CD4-positive, alpha-beta T cell (primary cell): ENCODE measurements at regions not wholly inside any gene's neighbourhood (a gene's known extent, or its start where the extent isn't known, plus 50 kb on each side); places are given as distances from the start of the nearest gene placed in this dataset.

Experiments used
- ATAC-seq: fragments of 200-7000 bp; cut with Tn5 transposase; one replicate; pipeline ENCODE4 v1.10.0; 2022; ENCODE audit warnings: mild to moderate bottlenecking; ENCODE audit not compliant: poor library complexity
- CTCF ChIA-PET: fragments of 350-600 bp; sonication (Branson Sonifier 250); formaldehyde crosslinking; loops from one replicate; lab custom pipeline; 2021; ENCODE audit warnings: antibody characterized with exemption, inconsistent platforms; lab: Charles Lee
- POLR2A ChIA-PET: fragments of 350-600 bp; sonication (Branson Sonifier 250); formaldehyde crosslinking; loops from one replicate; lab custom pipeline; 2021; ENCODE audit warnings: antibody characterized with exemption, inconsistent platforms; lab: Charles Lee
- DNase-seq, 14 experiments: peaks; one replicate each; pipeline ENCODE4 v3.0.0-alpha.2; 2013 to 2020; ENCODE audit warnings: mixed read lengths in 2 of 14
- H3K27ac ChIP-seq, 2 donors: one replicate each; pipeline versions ENCODE4 v1.5.1 to v1.7.0; 2013; ENCODE audit warnings: low read length in 2 of 2, low read depth in 1 of 2, mild to moderate bottlenecking in 1 of 2
- H3K27me3 ChIP-seq, 2 experiments: 1 replicate in 1 of 2; 2 replicates in 1 of 2; pipeline versions ENCODE4 v1.6.1 to v1.7.0; 2013; ENCODE audit warnings: low read length in 2 of 2, control low read depth in 1 of 2, mild to moderate bottlenecking in 1 of 2, moderate library complexity in 1 of 2; ENCODE audit not compliant: insufficient read depth in 2 of 2, control insufficient read depth in 1 of 2
- H3K36me3 ChIP-seq: one replicate; pipeline ENCODE4 v1.6.1; 2013; ENCODE audit warnings: low read length, control low read depth; ENCODE audit not compliant: insufficient read depth
- H3K4me1 ChIP-seq: one replicate; pipeline ENCODE4 v1.6.1; 2013; ENCODE audit warnings: low read length, control low read depth; ENCODE audit not compliant: insufficient read depth
- H3K4me3 ChIP-seq: one replicate; pipeline ENCODE4 v1.5.1; 2013; ENCODE audit warnings: mild to moderate bottlenecking, low read length, moderate library complexity
- H3K9me3 ChIP-seq, 2 experiments: 1 replicate in 1 of 2; 2 replicates in 1 of 2; pipeline versions ENCODE4 v1.6.1 to v1.7.0; 2013; ENCODE audit warnings: low read length in 2 of 2, mild to moderate bottlenecking in 2 of 2, control low read depth in 1 of 2, moderate library complexity in 1 of 2; ENCODE audit not compliant: control insufficient read depth in 1 of 2, insufficient read depth in 1 of 2
- H3K27ac Mint-ChIP-seq: one replicate; pipeline ENCODE4 v1.8.0; 2020; ENCODE audit warnings: mixed read lengths
- H3K27me3 Mint-ChIP-seq: one replicate; pipeline ENCODE4 v1.8.0; 2021; ENCODE audit warnings: mixed read lengths
- H3K36me3 Mint-ChIP-seq: one replicate; pipeline ENCODE4 v1.8.0; 2021; ENCODE audit warnings: low read depth, mixed read lengths
- H3K4me1 Mint-ChIP-seq: one replicate; pipeline ENCODE4 v1.8.0; 2021; ENCODE audit warnings: low read depth, mixed read lengths
- H3K4me3 Mint-ChIP-seq: one replicate; pipeline ENCODE4 v1.8.0; 2020; ENCODE audit warnings: mild to moderate bottlenecking, mixed read lengths
- H3K9me3 Mint-ChIP-seq: one replicate; pipeline ENCODE4 v1.8.0; 2020; ENCODE audit warnings: mixed read lengths
- intact Hi-C, 2 experiments: fragments of 100-400 bp; cut with DNase I in 1 of 2; cut with micrococcal nuclease in 1 of 2; formaldehyde crosslinking; loops; one replicate each; pipeline versions ENCODE4 v1.15.1 to v1.9.0; 2023 to 2025; cut with DNase I, micrococcal nuclease
- TF ChIP-seq, protein P1 (sequence below): fragments of 200-600 bp; IDR thresholded peaks from one replicate; pipeline ENCODE4 v1.8.0; 2022; ENCODE audit warnings: antibody characterized with exemption, mild to moderate bottlenecking

DNA sequence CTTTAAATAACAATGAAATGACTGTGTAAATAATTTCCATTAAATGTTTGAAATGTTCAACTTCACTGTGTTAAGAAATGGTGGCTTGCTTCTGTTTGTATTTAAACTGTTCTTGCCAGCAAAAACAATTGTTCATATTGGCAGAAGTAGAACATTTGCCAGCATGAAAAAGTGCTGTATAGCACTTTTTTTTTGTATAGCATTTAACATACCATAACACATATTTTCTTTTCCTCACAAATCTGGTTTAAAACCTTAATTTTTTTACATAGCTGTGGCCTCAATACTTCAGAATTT lies 94.1 kb downstream of the COX18 start:
- intact Hi-C loops = no loop called here
- Histone ChIP-seq H3K4me3 (no peak overlapping the region), H3K36me3 (no peaks in the 10 kb centered on the region), H3K9me3 (no peaks in the 10 kb centered on the region), H3K27ac (no peak overlapping the region), H3K27me3 (peaks cover 0 to 4% of the 10 kb centered on the region in 2 experiments), H3K4me1 (no peaks in the 10 kb centered on the region)
- H3K9me3 Mint-ChIP-seq = no peaks in the 10 kb centered on the region
- TF ChIP-seq, protein P1, sequence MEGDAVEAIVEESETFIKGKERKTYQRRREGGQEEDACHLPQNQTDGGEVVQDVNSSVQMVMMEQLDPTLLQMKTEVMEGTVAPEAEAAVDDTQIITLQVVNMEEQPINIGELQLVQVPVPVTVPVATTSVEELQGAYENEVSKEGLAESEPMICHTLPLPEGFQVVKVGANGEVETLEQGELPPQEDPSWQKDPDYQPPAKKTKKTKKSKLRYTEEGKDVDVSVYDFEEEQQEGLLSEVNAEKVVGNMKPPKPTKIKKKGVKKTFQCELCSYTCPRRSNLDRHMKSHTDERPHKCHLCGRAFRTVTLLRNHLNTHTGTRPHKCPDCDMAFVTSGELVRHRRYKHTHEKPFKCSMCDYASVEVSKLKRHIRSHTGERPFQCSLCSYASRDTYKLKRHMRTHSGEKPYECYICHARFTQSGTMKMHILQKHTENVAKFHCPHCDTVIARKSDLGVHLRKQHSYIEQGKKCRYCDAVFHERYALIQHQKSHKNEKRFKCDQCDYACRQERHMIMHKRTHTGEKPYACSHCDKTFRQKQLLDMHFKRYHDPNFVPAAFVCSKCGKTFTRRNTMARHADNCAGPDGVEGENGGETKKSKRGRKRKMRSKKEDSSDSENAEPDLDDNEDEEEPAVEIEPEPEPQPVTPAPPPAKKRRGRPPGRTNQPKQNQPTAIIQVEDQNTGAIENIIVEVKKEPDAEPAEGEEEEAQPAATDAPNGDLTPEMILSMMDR = no peak
- H3K36me3 Mint-ChIP-seq = no peaks in the 10 kb centered on the region
- POLR2A ChIA-PET = no interaction called here
- CTCF ChIA-PET = no interaction called here
- no peaks in the 10 kb centered on the region for H3K4me1 Mint-ChIP-seq
- peaks cover 34% of the 10 kb centered on the region for H3K27me3 Mint-ChIP-seq
- no peak for ATAC-seq
- no peak overlapping the region for H3K4me3 Mint-ChIP-seq
- H3K27ac Mint-ChIP-seq = no peak overlapping the region
- no peak for DNase-seq

DNA sequence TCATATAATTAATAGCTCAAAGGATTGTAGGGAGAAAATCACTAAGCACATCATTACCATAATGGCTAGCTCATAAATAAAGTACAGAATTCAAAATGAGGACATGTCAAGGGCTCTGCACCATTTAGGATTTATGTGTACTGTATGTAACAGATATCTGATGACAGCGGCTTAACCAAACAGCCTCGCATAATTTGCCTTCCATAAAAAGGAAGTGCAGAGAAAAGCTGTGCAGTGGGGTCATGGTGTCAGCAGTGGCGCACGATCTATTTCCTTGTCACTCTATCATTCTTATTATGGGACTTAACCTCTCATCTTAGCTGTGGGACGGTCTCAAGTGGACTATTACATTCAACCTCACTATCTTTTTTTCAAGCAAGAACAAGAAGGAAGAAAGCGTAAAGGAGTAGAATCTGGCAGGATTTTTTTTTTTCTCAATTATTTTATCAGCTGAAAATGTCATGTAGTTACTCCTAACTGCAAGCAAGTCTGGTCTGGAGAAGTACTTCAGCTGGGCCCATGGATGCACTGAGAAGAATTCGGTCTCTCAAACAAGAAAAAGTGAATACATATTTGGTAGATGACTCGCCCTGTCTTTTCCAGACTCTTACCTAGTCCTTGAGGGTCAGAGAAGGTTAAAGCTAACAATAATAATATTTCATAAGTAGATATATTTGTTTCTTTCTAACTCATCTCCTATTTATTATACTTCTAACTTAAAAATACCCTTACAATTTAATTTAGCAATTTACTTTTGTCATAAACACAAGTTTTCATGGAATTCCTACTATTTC lies 94.6 kb downstream of the COX18 start:
- no peaks in the 10 kb centered on the region for H3K9me3 ChIP-seq
- H3K4me3 ChIP-seq = no peak overlapping the region
- DNase-seq = no peak
- no peak for ATAC-seq
- H3K36me3 ChIP-seq = no peaks in the 10 kb centered on the region
- Mint-ChIP-seq H3K27me3 (peaks cover 34% of the 10 kb centered on the region), H3K4me1 (no peaks in the 10 kb centered on the region), H3K27ac (no peak overlapping the region), H3K36me3 (no peaks in the 10 kb centered on the region), H3K4me3 (no peak overlapping the region), H3K9me3 (no peaks in the 10 kb centered on the region)
- intact Hi-C loops = no loop called here
- ChIA-PET POLR2A (no interaction called here), CTCF (no interaction called here)
- TF ChIP-seq, protein P1 = no peak
- H3K27ac ChIP-seq = no peak overlapping the region
- H3K27me3 ChIP-seq = peaks cover 0 to 4% of the 10 kb centered on the region in 2 experiments
- no peaks in the 10 kb centered on the region for H3K4me1 ChIP-seq

DNA sequence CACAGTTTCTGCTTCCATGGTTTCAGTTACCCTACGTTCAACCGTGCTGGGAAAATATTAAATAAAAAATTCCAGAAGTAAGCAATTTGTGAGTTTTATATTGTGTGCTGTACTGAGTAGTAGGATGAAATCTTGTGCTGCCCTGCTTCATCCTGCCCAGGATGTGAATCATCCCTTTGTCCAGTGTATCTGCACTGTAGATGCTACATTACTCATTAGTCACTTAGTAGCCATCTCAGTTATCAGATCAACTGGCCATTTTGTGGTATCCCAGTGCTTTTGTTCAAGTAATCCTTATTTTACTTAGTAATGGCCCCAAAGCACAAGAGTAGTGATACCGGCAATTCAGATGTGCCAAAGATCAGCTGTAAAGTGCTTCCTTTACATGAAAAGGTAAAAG lies 97.9 kb downstream of the COX18 start:
- ChIA-PET POLR2A (no interaction called here), CTCF (no interaction called here)
- Mint-ChIP-seq H3K9me3 (no peaks in the 10 kb centered on the region), H3K27ac (no peak overlapping the region), H3K4me3 (no peak overlapping the region), H3K4me1 (no peaks in the 10 kb centered on the region), H3K27me3 (peaks cover 23% of the 10 kb centered on the region), H3K36me3 (no peaks in the 10 kb centered on the region)
- intact Hi-C loops = no loop called here
- H3K36me3 ChIP-seq = no peaks in the 10 kb centered on the region
- DNase-seq = no peak
- H3K9me3 ChIP-seq = no peaks in the 10 kb centered on the region
- ATAC-seq = no peak
- TF ChIP-seq, protein P1 = no peak
- no peak overlapping the region for H3K27ac ChIP-seq
- peaks cover 0 to 2% of the 10 kb centered on the region in 2 experiments for H3K27me3 ChIP-seq
- H3K4me3 ChIP-seq = no peak overlapping the region
- no peaks in the 10 kb centered on the region for H3K4me1 ChIP-seq
